Adrenal gland (tissue), 5 donors: ENCODE measurements at regions not wholly inside any gene's neighbourhood (a gene's known extent, or its start where the extent isn't known, plus 50 kb on each side); places are given as distances from the start of the nearest gene placed in this dataset.

ENCODE experiments used
- CTCF ChIP-seq, 6 experiments: fragments of 450-650 bp in 4 of 6; fragments of 200-600 bp in 2 of 6; sonication (generic) in 1 of 6; IDR thresholded peaks; 1 replicate in 5 of 6; 2 replicates in 1 of 6; pipeline versions ENCODE4 v1.5.1 to v1.8.0; 2016 to 2021; ENCODE audit warnings: antibody characterized with exemption in 6 of 6, mild to moderate bottlenecking in 2 of 6, moderate library complexity in 1 of 6
- POLR2A ChIP-seq, 2 donors: fragments of 450-650 bp; IDR thresholded peaks; one replicate each; pipeline ENCODE4 v1.6.1; 2017; ENCODE audit warnings: antibody characterized with exemption in 2 of 2, mild to moderate bottlenecking in 2 of 2, moderate library complexity in 1 of 2
- donor health status: DM: no; HTN: no; CAD: no.

GRCh38 chr1:213464786-213465460 is 413.9 kb downstream of the RPS6KC1 start:
- TF ChIP-seq POLR2A (IDR thresholded peaks at IDR 0.05) (no peak), CTCF (IDR thresholded peaks at IDR 0.05) (no peak)
